ENCODE measurements at regions not wholly inside any gene's neighbourhood (a gene's known extent, or its start where the extent isn't known, plus 50 kb on each side); places are given as distances from the start of the nearest gene placed in this dataset.
"Not testable (repeated sequence)": the region's sequence is repeated elsewhere in the genome, so short reads cannot be mapped to it uniquely, and the experiment has no call there.

DNA sequence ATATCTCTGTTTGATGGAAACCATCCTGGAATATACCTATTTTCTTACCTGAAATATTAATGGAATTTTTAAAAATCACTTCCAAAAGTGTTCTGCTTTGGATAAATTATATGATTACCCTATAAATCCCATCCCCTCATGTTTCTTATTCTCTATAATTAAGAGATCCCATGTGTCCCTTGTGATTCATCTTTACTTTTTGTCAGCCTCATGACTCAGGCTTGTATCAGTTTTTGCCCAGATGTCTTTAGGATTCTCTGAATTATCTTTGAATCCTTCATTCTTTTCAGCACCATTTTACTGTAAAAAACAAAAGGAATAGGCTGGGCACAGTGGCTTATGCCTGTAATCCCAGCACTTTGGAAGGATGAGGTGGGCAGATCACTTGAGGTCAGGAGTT lies 804.5 kb upstream of the CITED2 start:
- DNase-seq (ENCODE audit: low read depth in 1 of 2, low spot score in 1 of 2) = no peak

DNA sequence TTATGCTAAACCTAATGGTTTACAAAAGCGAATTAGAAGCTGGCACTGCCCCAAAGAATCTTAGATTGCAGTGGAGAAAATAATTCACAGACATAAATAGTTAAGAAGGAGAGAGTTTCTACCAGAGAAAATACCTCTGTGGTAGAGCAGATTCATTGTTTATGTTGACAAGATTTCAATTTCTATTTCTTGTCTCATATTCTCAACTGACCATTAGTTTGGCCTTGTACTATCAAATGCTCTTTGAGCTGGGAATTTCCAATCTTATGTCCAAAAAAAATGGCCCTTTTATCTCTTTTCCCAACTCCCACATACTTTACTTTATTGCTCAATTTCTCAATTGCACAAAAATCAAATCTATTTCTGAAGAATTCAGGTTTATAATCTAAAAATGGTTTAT lies 804.1 kb upstream of the CITED2 start:
- no peak for DNase-seq (ENCODE audit: low read depth in 1 of 2, low spot score in 1 of 2)

DNA sequence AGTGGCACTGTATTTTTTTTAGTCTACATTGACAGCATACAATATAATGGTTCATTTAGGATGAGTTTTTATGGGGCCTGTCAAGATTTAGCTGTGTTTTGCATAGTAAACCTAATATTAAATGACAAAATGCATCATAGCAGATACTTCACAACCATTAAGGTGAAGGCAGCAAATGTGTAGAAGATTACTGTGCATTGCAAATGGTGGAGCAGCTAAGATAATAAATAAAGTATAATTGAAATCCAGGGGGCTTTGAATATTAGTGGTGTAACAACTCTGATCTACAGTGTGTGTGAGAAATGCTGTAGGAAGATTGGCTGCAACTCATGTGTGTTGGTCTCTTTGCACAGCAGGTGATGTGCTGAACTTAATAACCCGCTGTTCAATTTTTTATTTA lies 801.9 kb upstream of the CITED2 start:
- no peak for DNase-seq (ENCODE audit: low read depth in 1 of 2, low spot score in 1 of 2)

- DNase-seq (ENCODE audit: low read depth in 1 of 2, low spot score in 1 of 2) = no peak
These were observed 801.0 kb upstream of the CITED2 start for GRCh38 chr6:140175486-140175885.

- DNase-seq (ENCODE audit: low read depth in 1 of 2, low spot score in 1 of 2) = no peak
These were observed 800.1 kb upstream of the CITED2 start for GRCh38 chr6:140174524-140174923.

GRCh38 chr6:140168365-140168764 lies 793.9 kb upstream of the CITED2 start:
- no peak for DNase-seq (ENCODE audit: low read depth in 1 of 2, low spot score in 1 of 2)

GRCh38 chr6:140160909-140161308 lies 786.5 kb upstream of the CITED2 start:
- no peak for DNase-seq (ENCODE audit: low read depth in 1 of 2, low spot score in 1 of 2)

DNA sequence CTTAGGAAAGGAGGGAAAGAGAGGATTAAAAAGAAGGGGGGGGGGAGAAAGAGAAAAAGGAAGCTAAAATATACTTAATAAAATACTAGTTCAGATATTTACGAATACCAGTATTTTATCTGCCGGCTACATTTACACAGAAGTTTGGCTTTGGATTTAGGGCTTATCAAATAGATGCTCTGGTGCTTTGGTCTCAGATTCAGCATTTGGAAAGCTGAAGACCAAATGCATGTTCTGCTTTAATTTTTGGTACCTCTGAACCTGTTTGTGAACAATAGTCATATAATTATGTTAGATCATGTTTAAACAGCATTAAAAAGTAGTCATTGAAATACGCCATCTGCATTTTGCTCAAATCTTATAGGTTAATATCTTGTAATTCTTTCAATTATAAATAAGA lies 786.0 kb upstream of the CITED2 start:
- no peak for DNase-seq (ENCODE audit: low read depth in 1 of 2, low spot score in 1 of 2)

- DNase-seq (ENCODE audit: low read depth in 1 of 2, low spot score in 1 of 2) = no peak
These were observed 781.7 kb upstream of the CITED2 start for GRCh38 chr6:140156131-140156530.

- DNase-seq (ENCODE audit: low read depth in 1 of 2, low spot score in 1 of 2) = no peak
These were observed 781.1 kb upstream of the CITED2 start for GRCh38 chr6:140155451-140156126.

GRCh38 chr6:140153703-140154102 lies 779.3 kb upstream of the CITED2 start:
- no peak for DNase-seq (ENCODE audit: low read depth in 1 of 2, low spot score in 1 of 2)

DNA sequence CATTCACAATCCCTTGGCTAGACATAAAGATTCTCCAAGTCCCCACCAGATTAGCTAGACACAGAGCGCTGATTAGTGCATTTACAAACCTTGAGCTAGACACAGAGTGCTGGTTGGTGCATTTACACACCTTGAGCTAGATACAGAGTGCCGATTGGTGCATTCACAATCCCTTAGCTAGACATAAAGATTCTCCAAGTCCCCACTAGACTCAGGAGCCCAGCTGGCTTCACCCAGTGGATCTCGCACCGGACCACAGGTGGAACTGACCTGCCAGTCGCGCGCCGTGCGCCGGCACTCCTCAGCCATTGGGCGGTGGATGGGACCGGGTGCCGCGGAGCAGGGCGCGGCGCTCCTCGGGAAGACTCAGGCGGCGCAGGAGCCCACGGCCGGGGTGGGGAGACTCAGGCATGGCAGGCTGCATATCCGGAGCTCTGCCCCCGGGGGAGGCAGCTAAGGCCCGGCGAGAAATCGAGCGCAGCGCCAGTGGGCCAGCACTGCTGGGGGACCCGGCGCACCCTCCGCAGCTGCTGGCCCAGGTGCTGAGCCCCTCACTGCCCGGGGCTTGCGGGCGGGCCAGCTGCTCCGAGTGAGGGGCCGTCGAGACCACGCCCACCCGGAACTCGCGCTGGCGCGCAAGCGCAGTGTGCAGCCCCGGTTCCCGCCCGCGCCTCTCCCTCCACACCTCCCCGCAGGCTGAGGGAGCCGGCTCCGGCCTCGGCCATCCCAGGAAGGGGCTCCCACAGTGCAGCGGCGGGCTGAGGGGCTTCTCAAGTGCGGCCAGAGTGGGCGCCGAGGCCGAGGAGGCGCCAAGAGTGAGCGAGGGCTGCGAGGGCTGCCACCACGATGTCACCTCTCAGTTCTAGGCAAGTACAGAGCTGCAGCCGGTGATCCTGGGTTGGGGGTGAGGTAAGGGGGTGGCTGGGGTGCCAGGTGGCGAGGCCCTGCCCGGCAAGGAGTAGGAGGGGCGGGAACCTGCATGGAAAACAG lies 773.7 kb upstream of the CITED2 start:
- not testable (repeated sequence) for DNase-seq (ENCODE audit: low read depth in 1 of 2, low spot score in 1 of 2)

- no peak for DNase-seq (ENCODE audit: low read depth in 1 of 2, low spot score in 1 of 2)
These were observed 766.4 kb upstream of the CITED2 start for GRCh38 chr6:140140891-140141290.

DNA sequence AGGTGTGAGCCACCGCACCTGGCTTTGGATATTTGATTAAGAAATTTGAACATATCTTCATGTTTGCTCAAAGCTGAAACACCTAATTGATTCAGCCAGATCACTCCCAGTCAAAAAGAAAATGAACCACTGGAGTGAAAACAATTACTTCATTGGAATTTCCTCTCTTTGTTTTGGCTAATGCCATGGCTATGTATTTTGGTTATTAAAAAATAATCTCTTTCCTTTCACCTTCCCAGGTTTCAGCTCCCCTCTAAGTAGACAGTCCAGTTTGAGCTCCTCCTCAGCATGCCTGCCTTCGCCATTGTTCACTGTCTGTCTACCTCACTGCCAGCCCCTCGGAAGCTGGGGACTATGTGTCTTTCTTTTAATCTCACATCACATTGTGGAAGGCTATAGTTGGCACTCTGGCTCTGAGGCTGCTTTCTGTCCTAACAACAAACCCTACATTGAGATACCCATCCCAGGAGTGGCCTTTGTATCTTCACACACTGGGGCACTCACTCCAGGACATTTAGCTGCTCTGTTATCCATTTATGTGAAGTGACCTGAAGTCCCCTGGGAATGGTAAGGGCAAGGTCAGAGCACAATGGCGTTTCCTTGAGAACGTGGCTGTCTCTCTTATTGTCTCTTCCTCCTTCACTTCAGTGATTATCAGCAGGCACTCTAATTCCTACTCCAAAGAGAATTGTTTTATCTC lies 764.0 kb upstream of the CITED2 start:
- no peak for DNase-seq (ENCODE audit: low read depth in 1 of 2, low spot score in 1 of 2)

- DNase-seq (ENCODE audit: low read depth in 1 of 2, low spot score in 1 of 2) = no peak
These were observed 759.8 kb upstream of the CITED2 start for GRCh38 chr6:140134224-140134623.

DNA sequence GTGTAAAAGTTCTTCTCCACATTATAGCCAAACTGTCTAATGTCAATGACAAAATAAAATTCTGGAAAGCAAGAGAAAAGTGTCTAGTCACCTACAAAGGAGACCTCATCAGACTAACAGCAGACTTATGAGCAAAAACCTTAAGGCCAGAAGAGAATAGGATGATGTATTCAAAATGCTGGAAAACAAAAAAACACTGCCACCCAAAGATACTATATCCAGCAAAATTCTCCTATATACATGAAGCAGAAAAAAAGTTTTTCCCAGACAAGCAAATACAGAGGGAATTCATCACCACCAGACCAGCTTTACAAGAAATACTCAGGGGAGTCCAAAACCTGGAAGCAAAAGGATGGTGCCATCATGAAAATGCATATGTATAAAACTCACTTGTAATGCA lies 755.6 kb upstream of the CITED2 start:
- DNase-seq (ENCODE audit: low read depth in 1 of 2, low spot score in 1 of 2) = no peak

DNA sequence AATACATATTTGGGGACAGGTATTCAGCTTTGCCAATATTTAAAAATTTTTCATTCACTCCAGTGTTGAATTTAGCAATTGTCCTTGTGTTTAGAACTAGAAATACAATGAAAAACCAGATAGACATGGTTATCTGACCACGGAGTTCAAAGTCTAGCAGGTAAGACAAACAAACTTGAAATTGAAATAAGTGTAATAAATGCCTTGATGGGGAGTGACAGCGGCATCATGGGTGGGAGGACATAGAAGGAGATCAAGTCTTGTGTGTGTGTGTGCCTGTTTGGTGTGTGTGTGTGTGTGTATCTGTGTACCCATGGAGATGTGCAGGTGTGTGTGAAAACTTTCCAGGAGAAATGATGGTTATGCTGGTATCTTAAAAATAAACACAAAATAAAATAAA lies 750.0 kb upstream of the CITED2 start:
- DNase-seq (ENCODE audit: low read depth in 1 of 2, low spot score in 1 of 2) = no peak

GRCh38 chr6:140108167-140108566 lies 733.7 kb upstream of the CITED2 start:
- DNase-seq (ENCODE audit: low read depth in 1 of 2, low spot score in 1 of 2) = no peak

- no peak for DNase-seq (ENCODE audit: low read depth in 1 of 2, low spot score in 1 of 2)
These were observed 732.8 kb upstream of the CITED2 start for GRCh38 chr6:140107216-140107615.

DNA sequence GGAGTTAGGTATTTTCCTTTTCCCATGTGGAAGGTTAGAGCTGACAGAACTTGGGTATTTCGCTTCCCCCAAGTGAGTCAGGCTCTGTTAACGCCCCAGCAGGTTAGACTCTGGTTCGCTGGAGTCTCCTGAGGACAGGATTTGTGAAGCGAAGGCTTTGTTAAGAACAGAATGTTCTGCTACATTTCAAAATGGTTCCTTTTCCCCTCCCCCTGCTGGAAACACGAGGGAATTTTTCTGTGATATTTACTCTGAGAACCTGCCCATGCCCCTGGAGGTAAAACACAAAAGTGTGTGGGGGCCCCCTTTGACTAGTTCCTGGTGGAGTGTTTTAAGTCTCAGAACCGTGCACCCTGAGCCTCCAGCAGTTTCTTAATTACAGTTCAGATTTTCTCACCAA lies 731.4 kb upstream of the CITED2 start:
- DNase-seq (ENCODE audit: low read depth in 1 of 2, low spot score in 1 of 2) = no peak

- no peak for DNase-seq (ENCODE audit: low read depth in 1 of 2, low spot score in 1 of 2)
These were observed 730.8 kb upstream of the CITED2 start for GRCh38 chr6:140105241-140105640.

DNA sequence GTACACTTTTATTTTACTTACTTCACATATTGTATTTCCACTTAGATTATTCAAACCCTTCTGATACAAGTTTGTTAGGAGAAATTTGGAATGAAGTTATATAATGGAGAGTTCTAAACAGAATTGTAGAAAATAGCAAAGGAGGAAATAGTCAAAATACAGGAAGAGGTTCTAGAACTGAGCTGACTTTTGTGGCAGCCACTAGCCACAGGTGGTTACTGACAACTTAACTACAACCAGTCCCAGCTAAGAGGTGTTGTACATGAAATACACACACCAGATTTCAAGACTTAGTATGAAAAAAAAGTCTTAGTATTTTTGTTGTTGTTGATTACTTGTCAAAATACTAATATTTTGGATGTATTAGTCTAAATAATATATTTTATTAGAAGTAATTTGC lies 727.4 kb upstream of the CITED2 start:
- no peak for DNase-seq (ENCODE audit: low read depth in 1 of 2, low spot score in 1 of 2)
